GM21447 (cell line): ENCODE measurements at regions not wholly inside any gene's neighbourhood (a gene's known extent, or its start where the extent isn't known, plus 50 kb on each side); places are given as distances from the start of the nearest gene placed in this dataset.

Source experiments
- ATAC-seq: cut with Tn5 transposase; IDR thresholded peaks from one replicate; pipeline ENCODE4 v1.9.1; 2021; ENCODE audit not compliant: unreplicated experiment

DNA sequence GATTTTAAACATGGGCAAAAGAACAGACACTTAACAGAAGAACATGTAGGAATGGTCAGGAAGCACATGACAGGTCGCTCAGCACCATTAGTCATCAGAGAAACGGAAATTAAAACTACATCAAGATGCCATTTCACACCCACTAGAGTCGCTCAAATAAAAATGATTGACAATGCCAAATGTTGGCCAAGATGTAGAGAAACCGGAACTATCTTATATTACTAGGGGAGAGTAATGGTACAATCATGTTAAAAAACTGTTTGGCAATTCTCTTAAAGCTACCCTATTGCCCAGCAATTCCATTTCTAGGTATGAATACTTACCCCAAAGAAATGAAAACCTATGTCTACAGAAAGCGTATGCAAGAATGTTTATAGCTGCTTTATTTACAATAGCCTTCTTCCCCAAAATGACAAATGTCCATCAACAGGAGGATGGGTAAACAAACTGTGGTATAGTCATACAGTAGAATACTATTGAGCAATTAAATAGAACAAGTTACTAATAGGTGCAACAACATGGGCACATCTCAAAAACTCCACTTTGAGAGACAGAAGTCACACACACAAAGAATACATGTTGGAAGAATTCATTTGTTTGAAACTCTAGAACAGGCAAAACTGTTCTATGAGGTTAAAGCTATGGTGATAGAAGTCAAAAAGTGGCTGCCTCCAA is 92.8 kb downstream of the ETS2 start:
- ATAC-seq: no peak

DNA sequence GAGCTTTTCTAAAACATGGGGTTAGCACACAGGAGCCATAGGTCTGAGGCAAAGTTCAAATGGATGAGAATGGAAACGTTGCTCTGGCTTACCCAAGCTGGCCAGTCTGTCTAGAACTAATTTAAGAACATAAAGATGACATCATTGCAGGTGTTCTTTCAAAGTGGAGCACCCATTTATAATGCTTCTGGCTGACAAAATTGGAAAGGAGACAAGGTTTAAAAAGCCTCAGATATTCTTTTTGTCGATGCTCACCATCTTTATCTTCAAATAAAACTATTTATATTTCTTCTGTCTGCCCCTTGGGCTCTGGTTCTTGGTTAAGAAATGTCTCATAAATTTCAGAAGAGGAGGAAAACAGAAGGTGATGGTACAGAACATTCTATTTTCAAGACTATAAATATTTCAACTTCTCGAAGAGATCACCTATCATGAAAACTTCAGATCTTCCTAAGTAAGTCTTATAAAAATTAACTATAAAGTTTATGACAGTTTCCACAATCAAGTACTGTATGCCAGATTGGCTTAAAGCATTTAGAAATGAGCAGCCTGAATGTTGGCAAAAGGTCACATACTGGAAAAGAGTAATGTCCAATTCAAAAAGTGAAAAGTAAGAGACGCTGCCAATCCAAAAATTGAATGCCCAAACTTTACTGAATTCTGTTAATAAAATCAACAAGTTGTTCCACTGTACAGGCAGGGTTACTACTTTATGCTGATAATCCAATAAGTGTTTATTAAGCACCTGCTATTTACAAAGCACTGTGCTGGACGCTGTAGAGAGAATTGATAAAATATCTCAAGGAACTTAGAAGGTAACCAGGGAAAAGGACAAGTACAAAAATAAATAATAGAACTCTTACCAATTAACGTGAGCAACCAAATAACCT is 92.0 kb downstream of the ETS2 start:
- ATAC-seq: no peak

DNA sequence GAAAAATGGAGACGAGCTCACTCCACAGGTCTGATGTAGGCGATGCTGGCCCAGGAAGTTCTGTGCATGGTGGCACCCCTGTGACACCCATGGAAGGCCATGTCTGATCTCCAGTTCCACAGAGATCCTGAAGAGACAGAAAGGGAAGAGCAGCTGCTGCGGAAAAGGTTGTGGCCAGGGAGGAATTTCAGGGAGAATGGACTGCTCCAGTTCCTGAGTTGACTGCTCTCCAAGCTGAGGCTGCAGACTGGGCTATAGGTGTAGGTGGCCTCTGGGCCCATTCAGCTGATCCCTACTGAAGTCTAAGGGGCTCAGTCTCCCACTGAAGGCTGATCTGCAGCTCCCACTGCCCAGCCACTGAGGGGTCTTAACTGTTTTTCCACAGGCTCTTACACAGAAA is 89.2 kb downstream of the ETS2 start:
- no peak for ATAC-seq

DNA sequence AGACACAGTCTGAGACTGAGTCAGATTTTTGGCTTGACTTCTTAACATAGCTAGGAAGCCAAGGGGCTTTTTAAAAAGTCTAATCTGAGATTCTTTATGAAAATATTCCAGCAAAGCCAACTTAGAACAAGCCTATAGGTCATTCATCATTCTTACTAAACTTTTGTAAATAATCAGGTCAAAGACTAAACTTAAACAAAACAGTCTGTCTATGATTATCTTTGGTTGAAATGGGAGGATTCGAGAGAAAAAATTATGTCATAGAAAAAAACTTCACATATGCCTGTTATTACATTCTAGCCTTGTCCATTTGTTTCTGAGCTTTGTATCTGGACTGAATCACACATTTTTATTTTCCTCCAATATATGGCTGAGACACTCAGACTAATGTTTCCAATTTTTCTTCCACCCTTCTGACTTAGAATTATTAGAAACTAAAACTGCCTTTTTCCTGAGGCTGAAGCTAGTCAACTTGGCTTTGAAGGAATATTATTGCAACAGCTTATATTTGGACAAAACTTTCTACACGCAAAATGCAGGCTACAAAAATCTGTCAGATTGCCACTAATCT is 83.3 kb downstream of the ETS2 start:
- ATAC-seq: no peak

DNA sequence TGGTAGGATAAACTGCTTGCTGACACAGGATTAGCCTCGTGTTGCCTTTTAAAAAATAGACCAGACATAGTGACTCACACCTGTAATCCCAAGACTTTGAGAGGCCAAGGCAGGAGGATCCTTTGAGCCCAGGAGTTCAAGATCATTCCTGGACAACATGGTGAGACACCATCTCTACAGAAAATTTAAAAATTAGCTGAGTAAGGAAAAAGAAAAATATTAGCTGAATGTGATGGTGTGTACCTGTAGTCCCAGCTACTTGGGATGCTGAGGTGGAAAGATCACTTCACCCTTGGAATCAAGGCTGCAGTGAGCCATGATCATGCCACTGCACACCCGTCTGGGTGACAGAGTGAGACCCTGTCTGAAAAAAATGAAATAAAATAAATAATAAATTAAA is 82.0 kb downstream of the ETS2 start:
- no peak for ATAC-seq

DNA sequence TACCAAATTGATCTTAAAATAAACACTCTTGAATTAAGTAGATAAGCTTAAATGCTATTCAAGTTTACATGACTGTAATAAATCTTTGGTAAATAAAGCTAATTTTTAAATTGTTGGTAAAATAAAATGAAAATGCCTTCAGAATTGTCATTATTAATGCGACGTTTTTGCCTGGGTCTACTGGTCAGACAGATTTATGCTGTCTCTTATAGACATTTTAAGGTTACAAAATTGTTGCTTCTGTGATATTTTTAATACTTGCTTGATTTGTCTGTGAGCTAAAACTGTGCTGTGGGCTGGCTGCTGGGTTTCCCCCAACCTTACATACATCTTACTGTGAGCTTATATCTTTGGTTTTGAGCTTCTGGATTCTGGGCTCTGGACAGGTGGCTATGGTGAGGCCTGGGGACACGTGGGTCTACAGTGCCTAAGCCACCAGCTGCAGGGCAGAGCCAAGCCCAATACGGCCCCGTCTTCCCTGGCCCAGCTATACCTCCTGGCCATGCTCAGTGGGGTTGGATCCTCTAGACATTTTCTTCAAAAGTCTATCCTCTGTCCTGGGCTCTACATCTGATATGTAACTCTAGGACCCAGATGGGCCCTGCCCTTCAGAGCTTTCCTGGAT is 81.4 kb downstream of the ETS2 start:
- no peak for ATAC-seq

DNA sequence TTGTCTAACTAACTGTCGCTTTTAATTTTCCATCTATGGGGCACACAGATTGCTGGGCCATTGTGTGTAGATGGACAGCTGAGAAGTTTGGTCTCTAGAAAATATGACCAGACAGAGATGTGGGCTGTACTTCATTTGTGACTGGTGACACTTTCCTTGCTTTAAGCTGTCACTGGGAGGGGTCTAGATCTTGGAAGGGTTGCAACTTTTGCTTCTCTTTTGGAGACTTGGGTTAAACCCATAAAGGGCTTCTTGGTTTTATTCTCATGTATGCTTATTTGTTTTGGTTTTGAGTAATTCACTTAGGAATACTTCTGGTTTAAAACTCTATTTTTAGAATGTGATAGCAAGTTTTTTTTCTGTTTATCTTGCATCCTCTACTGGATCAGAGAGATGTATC is 80.2 kb downstream of the ETS2 start:
- no peak for ATAC-seq

DNA sequence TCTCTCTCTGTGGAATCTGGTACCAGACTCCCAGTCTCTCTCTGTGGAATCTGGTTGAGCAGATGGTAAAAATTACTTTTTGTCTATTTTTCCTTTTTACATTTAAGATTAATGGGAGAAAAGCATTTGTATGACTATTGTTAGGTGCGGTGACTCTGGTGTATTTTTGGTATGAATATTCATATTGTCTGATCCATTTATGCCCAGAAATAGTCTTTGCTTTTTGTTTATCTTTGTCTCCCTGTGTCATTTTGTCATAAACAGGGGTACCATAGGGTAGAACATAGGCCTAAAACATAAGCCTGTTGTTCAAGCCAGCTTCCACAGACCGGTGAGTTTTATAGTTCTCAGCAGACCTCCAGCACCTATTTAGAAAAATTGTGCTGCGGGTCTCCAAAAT is 78.7 kb downstream of the ETS2 start:
- ATAC-seq: no peak

DNA sequence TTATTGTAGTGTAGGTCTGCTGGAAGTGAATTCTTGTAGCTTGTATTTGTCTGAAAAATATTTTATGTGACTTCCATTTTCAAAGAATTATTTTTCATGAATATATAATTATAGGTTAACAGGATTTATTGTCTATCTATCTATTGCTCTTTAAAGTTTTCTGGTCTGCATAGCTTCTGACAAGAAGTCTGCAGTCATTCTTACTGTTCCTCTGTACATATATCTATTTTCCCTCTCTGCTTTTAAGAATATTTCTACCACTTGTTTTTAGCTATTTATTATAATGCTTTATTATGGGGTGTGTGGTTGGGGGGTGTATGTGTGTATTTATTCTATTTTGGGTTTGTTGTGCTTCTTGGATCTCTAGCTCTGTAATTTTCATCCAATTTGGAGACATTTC is 77.4 kb downstream of the ETS2 start:
- no peak for ATAC-seq

DNA sequence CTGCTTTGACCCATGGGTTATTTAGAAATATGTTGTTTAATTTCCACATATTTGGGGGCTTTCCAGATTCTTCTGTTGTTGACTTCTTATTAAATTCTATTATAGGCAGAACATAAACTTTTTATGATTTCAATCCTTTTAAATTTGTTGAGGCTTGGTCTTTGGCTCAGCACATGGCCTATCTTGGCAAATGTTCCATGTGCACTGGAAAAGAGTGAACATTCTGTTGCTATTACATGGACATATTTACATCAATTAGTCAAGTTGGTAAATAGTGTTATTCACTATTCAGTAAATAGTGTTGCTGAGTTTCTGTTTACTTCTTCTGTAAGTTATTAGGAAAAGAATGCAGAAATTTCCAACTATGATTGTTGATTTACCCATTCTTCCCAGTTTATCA is 75.4 kb downstream of the ETS2 start:
- ATAC-seq: no peak

DNA sequence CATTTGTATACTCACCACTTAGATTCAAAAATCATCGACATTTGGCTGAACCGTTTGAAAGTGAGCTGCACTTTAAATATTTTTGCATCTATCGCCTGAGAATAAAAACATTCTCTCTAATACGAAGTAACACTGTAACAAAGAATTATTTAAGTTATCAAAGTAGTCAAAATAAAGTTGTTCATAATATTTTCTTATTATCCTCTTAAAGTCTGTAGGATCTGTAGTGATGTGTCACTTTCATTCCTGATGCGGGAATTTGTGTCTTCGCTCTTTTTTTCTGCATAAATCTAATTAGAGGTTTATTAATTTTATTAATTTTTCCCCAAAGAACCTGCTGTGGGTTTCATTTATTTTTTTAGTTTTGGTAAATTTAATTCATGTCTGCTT is 74.8 kb downstream of the ETS2 start:
- ATAC-seq: no peak

DNA sequence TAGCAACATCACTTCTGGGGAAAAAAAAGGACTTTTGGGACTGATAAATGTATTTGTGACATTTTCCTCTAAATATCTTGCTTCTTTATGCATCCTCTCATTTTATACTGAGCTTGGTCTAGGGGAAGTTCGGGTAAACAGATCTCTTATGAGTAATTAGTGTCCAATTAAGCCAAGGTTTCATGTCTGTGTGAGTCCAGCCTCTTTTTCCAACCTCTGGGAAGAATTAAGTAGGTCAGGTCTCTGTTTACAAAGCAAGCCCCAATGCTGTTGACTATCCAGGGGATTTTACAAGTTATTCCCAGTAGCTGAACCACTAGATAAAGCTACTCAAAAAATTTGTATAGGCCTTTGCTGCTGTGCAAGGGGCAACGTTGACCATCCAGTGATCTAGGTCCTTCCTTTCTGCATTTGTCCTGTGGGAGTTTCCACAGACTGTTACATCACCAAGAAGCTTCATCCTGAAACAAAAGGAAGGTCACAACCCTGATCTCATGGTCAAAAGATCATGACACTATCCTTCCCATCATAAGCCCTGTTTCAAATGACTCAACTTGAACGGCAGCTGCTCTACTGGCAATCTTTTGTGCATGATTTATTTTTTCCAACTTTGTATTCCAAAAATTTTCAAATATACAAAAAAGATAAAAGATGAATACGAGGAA is 74.3 kb downstream of the ETS2 start:
- no peak for ATAC-seq

DNA sequence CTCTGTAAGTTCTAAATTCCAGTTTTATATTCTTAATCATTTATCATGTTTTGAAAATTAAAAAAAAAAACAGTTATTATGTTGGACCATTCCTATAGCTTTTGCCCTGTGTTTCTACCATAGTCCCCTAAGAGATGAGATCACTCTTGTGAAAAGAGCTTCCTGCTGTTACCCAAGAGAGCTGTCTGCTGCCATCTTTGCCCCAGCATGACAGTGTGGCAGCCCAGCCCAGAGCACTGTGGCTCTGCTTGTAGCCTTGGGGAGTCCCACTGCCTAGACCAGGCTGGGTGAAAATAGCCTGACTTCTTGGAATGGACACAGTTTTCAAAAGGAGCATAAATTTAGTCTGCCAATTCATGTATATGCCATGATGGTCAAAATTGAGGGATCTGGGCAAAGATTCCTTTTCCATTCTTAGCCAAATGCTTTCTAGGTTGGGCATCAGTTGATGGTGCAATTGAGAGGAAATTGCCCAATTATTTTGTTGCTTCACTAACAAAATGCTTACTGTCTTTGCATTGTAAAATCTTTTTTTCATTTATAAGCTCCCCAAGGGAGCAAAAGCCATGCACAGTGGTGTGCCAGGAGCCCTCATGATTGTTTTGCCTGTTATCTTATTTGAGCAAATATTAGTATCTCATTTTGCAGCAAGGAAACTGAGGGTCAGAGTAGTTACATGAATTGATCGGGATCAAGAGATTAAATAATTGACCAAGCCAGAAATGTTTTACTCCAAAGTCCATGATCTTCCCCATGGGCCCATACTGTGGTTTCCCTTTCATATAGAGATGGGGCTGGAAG is 72.8 kb downstream of the ETS2 start:
- ATAC-seq: no peak

DNA sequence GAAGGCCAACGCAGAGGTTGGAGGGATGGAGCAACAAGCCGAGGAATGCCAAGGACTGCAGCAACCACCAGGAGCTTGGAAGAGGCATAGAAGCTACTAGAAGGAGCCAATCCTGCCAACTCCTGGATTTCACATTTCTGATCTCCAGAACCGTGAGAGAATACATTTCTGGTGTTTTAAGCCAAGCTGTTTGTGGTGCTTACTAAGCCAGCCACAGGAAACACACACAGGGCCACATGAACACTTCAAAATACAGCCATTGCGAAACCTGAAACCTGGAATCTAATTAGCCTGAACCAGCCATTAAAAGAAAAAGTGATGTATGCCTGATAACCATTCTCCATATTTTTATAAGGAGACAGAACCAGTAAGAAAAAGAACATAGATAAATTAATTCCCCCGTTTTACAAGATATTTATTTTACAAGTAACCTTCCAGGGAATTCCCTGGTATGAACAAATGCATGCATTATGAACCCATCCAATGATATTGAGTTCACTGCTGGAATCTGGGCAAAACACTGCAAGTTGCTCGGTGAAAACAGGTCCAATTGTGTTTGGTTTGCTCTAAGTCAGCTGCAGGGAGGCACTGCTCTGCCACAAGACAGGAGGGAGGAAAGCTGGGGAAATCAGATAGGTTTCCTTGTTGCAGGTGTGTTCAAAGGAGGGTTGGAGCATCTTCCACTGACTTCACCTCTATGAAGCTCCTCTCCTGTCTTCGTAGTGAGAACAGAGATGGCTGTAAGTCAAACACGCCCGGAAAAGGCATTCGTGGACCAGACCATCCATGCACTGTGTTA is 70.2 kb downstream of the ETS2 start:
- no peak for ATAC-seq
